ENCODE measurements at regions not wholly inside any gene's neighbourhood (a gene's known extent, or its start where the extent isn't known, plus 50 kb on each side); places are given as distances from the start of the nearest gene placed in this dataset.

GRCh38 chr11:127452533-127452932 lies 452.0 kb upstream of the KIRREL3 start:
- DNase-seq, result no peak

GRCh38 chr11:127451861-127452260 lies 451.3 kb upstream of the KIRREL3 start:
- no peak for DNase-seq

- no peak for DNase-seq
Measured at GRCh38 chr11:127448101-127448500, 447.5 kb upstream of the KIRREL3 start.

GRCh38 chr11:127445476-127445875 lies 444.9 kb upstream of the KIRREL3 start:
- no peak for DNase-seq

GRCh38 chr11:127443297-127443696 lies 442.7 kb upstream of the KIRREL3 start:
- DNase-seq, result no peak

GRCh38 chr11:127440616-127441015 lies 440.0 kb upstream of the KIRREL3 start:
- no peak for DNase-seq

- DNase-seq, result no peak
Measured at GRCh38 chr11:127425281-127425680, 424.7 kb upstream of the KIRREL3 start.

- DNase-seq, result no peak
Measured at GRCh38 chr11:127424661-127425060, 424.1 kb upstream of the KIRREL3 start.

- DNase-seq, result no peak
Measured at GRCh38 chr11:127420139-127420538, 419.6 kb upstream of the KIRREL3 start.

GRCh38 chr11:127412722-127413380 lies 412.3 kb upstream of the KIRREL3 start:
- DNase-seq, result no peak

GRCh38 chr11:127412234-127412633 lies 411.7 kb upstream of the KIRREL3 start:
- no peak for DNase-seq

GRCh38 chr11:127411283-127411682 lies 410.7 kb upstream of the KIRREL3 start:
- no peak for DNase-seq

GRCh38 chr11:127395034-127395433 lies 394.5 kb upstream of the KIRREL3 start:
- no peak for DNase-seq

- no peak for DNase-seq
Measured at GRCh38 chr11:127393460-127393997, 393.0 kb upstream of the KIRREL3 start.

GRCh38 chr11:127392575-127392974 lies 392.0 kb upstream of the KIRREL3 start:
- no peak for DNase-seq

- DNase-seq, result no peak
Measured at GRCh38 chr11:127390465-127390864, 389.9 kb upstream of the KIRREL3 start.

- DNase-seq, result no peak
Measured at GRCh38 chr11:127385071-127385470, 384.5 kb upstream of the KIRREL3 start.

- no peak for DNase-seq
Measured at GRCh38 chr11:127383026-127383425, 382.5 kb upstream of the KIRREL3 start.

GRCh38 chr11:127381247-127381646 lies 380.7 kb upstream of the KIRREL3 start:
- no peak for DNase-seq

GRCh38 chr11:127379686-127380085 lies 379.1 kb upstream of the KIRREL3 start:
- DNase-seq, result no peak

- no peak for DNase-seq
Measured at GRCh38 chr11:127376301-127376700, 375.7 kb upstream of the KIRREL3 start.

GRCh38 chr11:127369356-127369755 lies 368.8 kb upstream of the KIRREL3 start:
- DNase-seq, result no peak

- no peak for DNase-seq
Measured at GRCh38 chr11:127362754-127363308, 362.3 kb upstream of the KIRREL3 start.

- no peak for DNase-seq
Measured at GRCh38 chr11:127358160-127358559, 357.6 kb upstream of the KIRREL3 start.

GRCh38 chr11:127350476-127350875 lies 349.9 kb upstream of the KIRREL3 start:
- no peak for DNase-seq
